ENCODE measurements at regions not wholly inside any gene's neighbourhood (a gene's known extent, or its start where the extent isn't known, plus 50 kb on each side); places are given as distances from the start of the nearest gene placed in this dataset.

DNA sequence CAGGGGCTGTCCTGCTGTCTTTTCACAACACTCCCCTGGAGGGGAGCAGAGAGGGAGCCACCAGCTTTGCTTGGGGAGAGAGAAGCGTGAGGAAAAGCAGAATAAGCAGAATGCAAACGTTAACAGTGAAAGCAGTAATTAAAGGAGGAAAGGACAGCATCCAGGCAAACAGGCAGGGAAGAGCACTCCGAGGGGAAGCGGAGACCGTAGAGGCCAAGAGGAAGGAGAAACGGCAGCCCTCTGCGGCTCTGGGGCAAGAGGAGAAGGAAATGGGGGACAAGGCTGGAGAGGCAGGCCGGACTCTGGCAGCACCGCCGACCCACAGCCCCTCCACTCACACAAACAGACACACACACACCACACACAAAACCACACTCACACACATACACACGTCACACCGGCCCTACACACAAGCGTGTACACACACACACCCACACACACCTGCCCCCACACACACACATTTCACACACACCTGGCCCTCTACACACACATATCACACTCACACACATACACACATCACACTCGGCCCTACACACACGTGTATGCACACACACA, 449.8 kb downstream of the SOX6 start:
- TF ChIP-seq POLR2AphosphoS5 (IDR thresholded peaks at IDR 0.05; ENCODE audit: low read depth, low read length) (no peak), TAF1 (IDR thresholded peaks at IDR 0.05; ENCODE audit: borderline replicate concordance, insufficient read depth, low read length) (no peak)
